Glutamatergic neuron (in vitro differentiated cells): ENCODE measurements at regions not wholly inside any gene's neighbourhood (a gene's known extent, or its start where the extent isn't known, plus 50 kb on each side); places are given as distances from the start of the nearest gene placed in this dataset.

Experiments used
- DNase-seq: peaks from one replicate; pipeline ENCODE4 v3.0.0; 2022
- H3K27ac Mint-ChIP-seq: one replicate; pipeline ENCODE4 v1.8.0; 2020; ENCODE audit warnings: mild to moderate bottlenecking, mixed read lengths, inconsistent platforms; ENCODE audit not compliant: unreplicated experiment
- H3K27me3 Mint-ChIP-seq: one replicate; pipeline ENCODE4 v1.8.0; 2020; ENCODE audit warnings: mild to moderate bottlenecking, moderate library complexity, mixed read lengths, inconsistent platforms; ENCODE audit not compliant: unreplicated experiment
- H3K36me3 Mint-ChIP-seq: one replicate; pipeline ENCODE4 v1.8.0; 2020; ENCODE audit warnings: mild to moderate bottlenecking, mixed read lengths, inconsistent platforms; ENCODE audit not compliant: unreplicated experiment
- H3K4me1 Mint-ChIP-seq: one replicate; pipeline ENCODE4 v1.8.0; 2020; ENCODE audit warnings: mild to moderate bottlenecking, low read depth, mixed read lengths, inconsistent platforms; ENCODE audit not compliant: unreplicated experiment
- H3K4me3 Mint-ChIP-seq: one replicate; pipeline ENCODE4 v1.8.0; 2020; ENCODE audit warnings: mild to moderate bottlenecking, mixed read lengths, inconsistent platforms; ENCODE audit not compliant: unreplicated experiment
- H3K9me3 Mint-ChIP-seq: one replicate; pipeline ENCODE4 v1.8.0; 2020; ENCODE audit warnings: mild to moderate bottlenecking, moderate library complexity, mixed read lengths, inconsistent platforms; ENCODE audit not compliant: unreplicated experiment
- CTCF ChIP-seq: fragments of 200-600 bp; sonication (generic); IDR thresholded peaks from one replicate; pipeline ENCODE4 v1.5.0; 2021; ENCODE audit not compliant: partially characterized antibody, unreplicated experiment

- H3K4me3 Mint-ChIP-seq, result no peak overlapping the region
- H3K27ac Mint-ChIP-seq, result no peak overlapping the region
- no peaks in the 10 kb centered on the region for H3K9me3 Mint-ChIP-seq
- DNase-seq, result no peak
- no peak for TF ChIP-seq CTCF
- H3K27me3 Mint-ChIP-seq, result peaks cover 5% of the 10 kb centered on the region
- peaks cover 2% of the 10 kb centered on the region for H3K4me1 Mint-ChIP-seq
- H3K36me3 Mint-ChIP-seq, result peaks cover 4% of the 10 kb centered on the region
Observed at GRCh38 chr2:240366901-240367300, 68.6 kb upstream of the GPC1 start.

- DNase-seq, result no peak
- Mint-ChIP-seq H3K27ac (no peak overlapping the region), H3K4me1 (peaks cover 2% of the 10 kb centered on the region), H3K36me3 (no peaks in the 10 kb centered on the region), H3K27me3 (peaks cover 3% of the 10 kb centered on the region), H3K4me3 (no peak overlapping the region), H3K9me3 (no peaks in the 10 kb centered on the region)
- TF ChIP-seq CTCF, result no peak
Observed at GRCh38 chr2:240367721-240368120, 67.7 kb upstream of the GPC1 start.

GRCh38 chr2:240368781-240369331 is 66.6 kb upstream of the GPC1 start:
- H3K9me3 Mint-ChIP-seq, result no peaks in the 10 kb centered on the region
- no peak overlapping the region for H3K27ac Mint-ChIP-seq
- H3K36me3 Mint-ChIP-seq, result no peaks in the 10 kb centered on the region
- no peak for DNase-seq
- H3K4me1 Mint-ChIP-seq, result no peaks in the 10 kb centered on the region
- no peaks in the 10 kb centered on the region for H3K27me3 Mint-ChIP-seq
- H3K4me3 Mint-ChIP-seq, result no peak overlapping the region
- no peak for TF ChIP-seq CTCF

GRCh38 chr2:240369335-240369734 is 66.1 kb upstream of the GPC1 start:
- no peak for TF ChIP-seq CTCF
- H3K27me3 Mint-ChIP-seq, result no peaks in the 10 kb centered on the region
- no peaks in the 10 kb centered on the region for H3K36me3 Mint-ChIP-seq
- no peak overlapping the region for H3K4me3 Mint-ChIP-seq
- no peak overlapping the region for H3K27ac Mint-ChIP-seq
- H3K9me3 Mint-ChIP-seq, result no peaks in the 10 kb centered on the region
- no peaks in the 10 kb centered on the region for H3K4me1 Mint-ChIP-seq
- no peak for DNase-seq

- Mint-ChIP-seq H3K27ac (no peak overlapping the region), H3K36me3 (no peaks in the 10 kb centered on the region), H3K4me1 (no peaks in the 10 kb centered on the region), H3K9me3 (no peaks in the 10 kb centered on the region), H3K27me3 (no peaks in the 10 kb centered on the region), H3K4me3 (no peak overlapping the region)
- no peak for TF ChIP-seq CTCF
- DNase-seq, result no peak
Observed at GRCh38 chr2:240369801-240370585, 65.5 kb upstream of the GPC1 start.
